Testis (tissue), 2 donors: ENCODE measurements at regions not wholly inside any gene's neighbourhood (a gene's known extent, or its start where the extent isn't known, plus 50 kb on each side); places are given as distances from the start of the nearest gene placed in this dataset.

ENCODE experiments used
- DNase-seq: peaks from one replicate; pipeline ENCODE4 v3.0.0-alpha.2; 2019
- H3K27ac ChIP-seq, 2 donors: fragments of 200-600 bp; sonication (generic); one replicate each; pipeline ENCODE4 v1.5.1; 2019
- H3K27me3 ChIP-seq: fragments of 200-600 bp; sonication (generic); one replicate; pipeline ENCODE4 v1.5.1; 2019
- H3K36me3 ChIP-seq: fragments of 200-600 bp; sonication (generic); one replicate; pipeline ENCODE4 v1.5.1; 2017; ENCODE audit warnings: low read depth; ENCODE audit errors: missing control alignments
- H3K4me1 ChIP-seq: fragments of 200-600 bp; sonication (generic); one replicate; pipeline ENCODE4 v1.5.1; 2019
- H3K4me3 ChIP-seq, 2 donors: fragments of 200-600 bp; sonication (generic); one replicate each; pipeline ENCODE4 v1.5.1; 2017 to 2019
- H3K9me3 ChIP-seq: fragments of 200-600 bp; sonication (generic); one replicate; pipeline ENCODE4 v1.5.1; 2017
- POLR2A ChIP-seq: fragments of 450-650 bp; IDR thresholded peaks from one replicate; pipeline ENCODE4 v1.6.1; 2017; ENCODE audit warnings: antibody characterized with exemption, mild to moderate bottlenecking, moderate library complexity
- WGBS, 2 donors: methylation state at CpG; one replicate each; pipeline ENCODE4 v1.1.5; 2018; 5-methylcytosine and 5-hydroxymethylcytosine counted together
- intact Hi-C: fragments of 100-400 bp; cut with DNase I; formaldehyde crosslinking; loops from one replicate; pipeline ENCODE4 v1.15.1; 2023; ENCODE audit warnings: low total_unique reads
- TF ChIP-seq, protein P1 (sequence below), 3 experiments: fragments of 450-650 bp in 2 of 3; fragments of 200-600 bp in 1 of 3; sonication (generic) in 1 of 3; IDR thresholded peaks; one replicate each; pipeline ENCODE4 v1.5.1; 2016 to 2019; ENCODE audit warnings: antibody characterized with exemption in 3 of 3, mild to moderate bottlenecking in 2 of 3, moderate library complexity in 1 of 3

DNA sequence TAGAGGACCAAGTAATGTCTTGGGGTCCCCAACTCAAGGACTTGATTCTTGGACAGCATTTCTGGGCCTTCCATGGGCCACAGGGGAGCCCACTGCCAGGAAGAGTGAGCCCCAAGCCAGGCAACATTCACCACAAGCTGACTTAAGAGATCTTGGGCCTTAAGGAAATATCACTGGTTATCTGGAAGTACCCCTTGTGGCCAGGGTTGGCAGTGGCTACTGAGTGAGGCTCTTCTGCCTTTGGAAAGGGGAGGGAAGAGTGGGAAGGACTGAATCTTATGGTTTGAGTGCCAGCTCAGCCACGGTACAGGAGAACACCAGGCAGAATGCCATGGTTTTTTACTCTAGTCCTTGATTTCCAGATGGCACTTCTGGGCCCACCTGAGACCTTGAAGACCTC lies 228.9 kb upstream of the RGS18 start:
- H3K4me3 ChIP-seq, result no peak overlapping the region
- H3K36me3 ChIP-seq, result no peaks in the 10 kb centered on the region
- TF ChIP-seq, protein P1, sequence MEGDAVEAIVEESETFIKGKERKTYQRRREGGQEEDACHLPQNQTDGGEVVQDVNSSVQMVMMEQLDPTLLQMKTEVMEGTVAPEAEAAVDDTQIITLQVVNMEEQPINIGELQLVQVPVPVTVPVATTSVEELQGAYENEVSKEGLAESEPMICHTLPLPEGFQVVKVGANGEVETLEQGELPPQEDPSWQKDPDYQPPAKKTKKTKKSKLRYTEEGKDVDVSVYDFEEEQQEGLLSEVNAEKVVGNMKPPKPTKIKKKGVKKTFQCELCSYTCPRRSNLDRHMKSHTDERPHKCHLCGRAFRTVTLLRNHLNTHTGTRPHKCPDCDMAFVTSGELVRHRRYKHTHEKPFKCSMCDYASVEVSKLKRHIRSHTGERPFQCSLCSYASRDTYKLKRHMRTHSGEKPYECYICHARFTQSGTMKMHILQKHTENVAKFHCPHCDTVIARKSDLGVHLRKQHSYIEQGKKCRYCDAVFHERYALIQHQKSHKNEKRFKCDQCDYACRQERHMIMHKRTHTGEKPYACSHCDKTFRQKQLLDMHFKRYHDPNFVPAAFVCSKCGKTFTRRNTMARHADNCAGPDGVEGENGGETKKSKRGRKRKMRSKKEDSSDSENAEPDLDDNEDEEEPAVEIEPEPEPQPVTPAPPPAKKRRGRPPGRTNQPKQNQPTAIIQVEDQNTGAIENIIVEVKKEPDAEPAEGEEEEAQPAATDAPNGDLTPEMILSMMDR (IDR thresholded peaks at IDR 0.05), result no peak
- TF ChIP-seq POLR2A, result no peak
- intact Hi-C loops, result no loop called here
- WGBS, 2 donors, result 81 to 86% methylated on average over 1 of the region's 1 CpG
- H3K27me3 ChIP-seq, result no peaks in the 10 kb centered on the region
- no peak overlapping the region for H3K27ac ChIP-seq
- no peak for DNase-seq
- H3K4me1 ChIP-seq, result no peaks in the 10 kb centered on the region
- no peaks in the 10 kb centered on the region for H3K9me3 ChIP-seq

DNA sequence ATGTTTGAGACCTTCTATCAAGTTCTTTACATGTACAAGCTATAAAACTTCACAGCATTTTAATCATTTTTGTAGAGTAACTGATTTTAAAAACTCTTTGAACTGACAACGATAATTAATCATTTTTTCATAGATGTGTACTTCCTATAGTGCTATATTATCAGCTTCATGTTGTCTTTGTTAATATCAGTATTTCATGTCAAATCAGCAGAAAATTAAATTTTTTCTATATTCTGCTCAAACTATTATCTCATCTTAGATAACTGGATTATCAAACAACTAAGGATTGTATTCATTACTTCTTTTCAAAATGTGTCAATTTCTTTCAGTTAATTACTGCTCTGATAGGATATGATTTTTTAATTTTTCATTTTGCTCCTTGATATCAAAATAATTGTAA lies 214.6 kb upstream of the RGS18 start:
- Histone ChIP-seq H3K27me3 (no peaks in the 10 kb centered on the region), H3K9me3 (no peaks in the 10 kb centered on the region), H3K4me3 (no peak overlapping the region), H3K27ac (no peak overlapping the region), H3K4me1 (no peaks in the 10 kb centered on the region), H3K36me3 (no peaks in the 10 kb centered on the region)
- intact Hi-C loops, result no loop called here
- 84 to 89% methylated on average over 1 of the region's 1 CpG for WGBS, 2 donors
- no peak for DNase-seq
- TF ChIP-seq POLR2A, result no peak
- TF ChIP-seq, protein P1 (IDR thresholded peaks at IDR 0.05), result no peak

DNA sequence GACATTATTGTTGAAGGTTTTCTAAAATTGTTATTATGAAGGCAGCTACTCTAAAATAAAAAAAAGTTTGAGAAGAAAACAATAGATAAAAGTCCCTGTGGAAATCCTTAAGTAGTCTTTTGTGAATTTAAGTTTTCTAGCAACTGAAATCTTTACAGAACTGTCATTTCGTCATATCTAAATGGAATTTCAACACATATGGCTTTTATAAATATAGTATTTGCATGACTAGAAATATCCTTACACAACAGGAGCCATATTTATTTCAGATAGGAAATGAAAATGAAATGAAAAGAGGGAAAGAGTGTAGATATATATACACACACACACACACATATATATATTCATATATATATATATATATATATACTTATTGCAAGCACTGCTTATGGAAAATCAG lies 204.7 kb upstream of the RGS18 start:
- intact Hi-C loops, result no loop called here
- no peak for DNase-seq
- H3K4me1 ChIP-seq, result no peaks in the 10 kb centered on the region
- H3K27ac ChIP-seq, result no peak overlapping the region
- no peak overlapping the region for H3K4me3 ChIP-seq
- TF ChIP-seq, protein P1 (IDR thresholded peaks at IDR 0.05), result no peak
- TF ChIP-seq POLR2A, result no peak
- no peaks in the 10 kb centered on the region for H3K9me3 ChIP-seq
- no peaks in the 10 kb centered on the region for H3K36me3 ChIP-seq
- WGBS, 2 donors, result 83 to 85% methylated on average over 1 of the region's 1 CpG
- H3K27me3 ChIP-seq, result no peaks in the 10 kb centered on the region

DNA sequence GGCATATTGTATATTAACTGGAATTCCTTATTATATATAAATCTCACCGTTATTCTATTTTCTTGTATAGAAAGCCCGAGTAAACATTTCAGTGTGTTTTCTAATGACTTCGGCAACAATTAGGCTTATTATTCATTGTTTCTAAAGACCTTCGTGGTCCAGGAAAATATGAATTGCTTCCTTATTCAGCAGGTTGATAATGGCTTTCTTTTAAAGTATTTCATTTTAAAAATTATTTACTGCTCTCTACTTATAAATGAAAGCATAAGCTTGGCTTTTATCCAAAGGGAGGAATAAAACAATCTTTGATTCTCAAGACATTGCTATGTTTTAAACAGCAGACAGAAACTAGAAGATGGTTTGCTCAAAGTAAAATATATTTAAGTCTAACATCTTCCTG lies 198.4 kb upstream of the RGS18 start:
- intact Hi-C loops, result no loop called here
- 42 to 55% methylated on average over 4 of the region's 4 CpGs for WGBS, 2 donors
- TF ChIP-seq POLR2A, result no peak
- TF ChIP-seq, protein P1 (IDR thresholded peaks at IDR 0.05), result no peak

DNA sequence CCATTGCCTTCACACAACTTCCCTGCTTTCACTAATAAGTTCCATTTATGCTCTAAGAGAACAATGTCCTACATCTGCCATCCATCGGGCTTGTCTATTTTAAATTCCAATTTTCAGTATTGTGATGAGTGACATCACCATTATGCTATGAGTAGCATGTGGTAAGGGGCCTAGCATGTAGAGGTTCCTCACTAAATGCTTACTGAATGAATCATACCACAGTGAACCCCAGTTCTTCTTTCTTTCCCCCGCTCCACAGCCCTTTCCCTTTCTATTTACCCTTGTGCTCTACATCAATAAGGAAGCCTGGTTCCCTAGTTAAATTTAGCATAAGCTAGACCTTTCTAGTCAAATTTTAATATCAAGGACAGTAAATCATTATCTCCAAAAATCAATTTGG lies 195.0 kb upstream of the RGS18 start:
- WGBS, 2 donors, result 85 to 95% methylated on average over 2 of the region's 2 CpGs
- intact Hi-C loops, result no loop called here
- Histone ChIP-seq H3K4me1 (no peaks in the 10 kb centered on the region), H3K9me3 (no peaks in the 10 kb centered on the region), H3K27me3 (no peaks in the 10 kb centered on the region), H3K36me3 (no peaks in the 10 kb centered on the region), H3K27ac (no peak overlapping the region), H3K4me3 (no peak overlapping the region)
- TF ChIP-seq, protein P1 (IDR thresholded peaks at IDR 0.05), result no peak
- TF ChIP-seq POLR2A, result no peak
- DNase-seq, result no peak

More for the DNA sequence above, 198.4 kb upstream of the RGS18 start:
- Histone ChIP-seq H3K4me3 (no peak overlapping the region), H3K4me1 (no peaks in the 10 kb centered on the region), H3K9me3 (no peaks in the 10 kb centered on the region), H3K27ac (no peak overlapping the region), H3K27me3 (no peaks in the 10 kb centered on the region), H3K36me3 (no peaks in the 10 kb centered on the region)
- no peak for DNase-seq
